ENCODE measurements at regions not wholly inside any gene's neighbourhood (a gene's known extent, or its start where the extent isn't known, plus 50 kb on each side); places are given as distances from the start of the nearest gene placed in this dataset.

DNA sequence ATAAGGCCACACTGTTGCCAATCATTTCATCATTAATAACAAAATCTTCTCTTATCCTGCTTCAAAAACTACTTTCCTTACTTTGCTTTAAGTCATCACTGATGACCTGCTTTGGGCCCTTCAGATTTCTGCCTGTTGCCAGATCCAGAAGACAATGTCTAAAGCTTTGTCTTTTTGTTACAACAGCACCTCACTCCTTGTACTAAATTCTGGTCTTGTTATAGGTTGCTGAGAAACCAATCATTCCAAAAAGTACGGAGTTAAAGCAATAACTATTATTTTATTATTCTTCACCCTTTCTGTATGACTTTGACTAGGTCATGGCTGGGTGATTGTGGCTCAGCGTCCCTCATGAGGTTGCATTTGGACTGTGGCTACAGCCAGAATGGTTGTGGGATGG lies 633.5 kb downstream of the PTPRU start:
- TF ChIP-seq, protein P1, sequence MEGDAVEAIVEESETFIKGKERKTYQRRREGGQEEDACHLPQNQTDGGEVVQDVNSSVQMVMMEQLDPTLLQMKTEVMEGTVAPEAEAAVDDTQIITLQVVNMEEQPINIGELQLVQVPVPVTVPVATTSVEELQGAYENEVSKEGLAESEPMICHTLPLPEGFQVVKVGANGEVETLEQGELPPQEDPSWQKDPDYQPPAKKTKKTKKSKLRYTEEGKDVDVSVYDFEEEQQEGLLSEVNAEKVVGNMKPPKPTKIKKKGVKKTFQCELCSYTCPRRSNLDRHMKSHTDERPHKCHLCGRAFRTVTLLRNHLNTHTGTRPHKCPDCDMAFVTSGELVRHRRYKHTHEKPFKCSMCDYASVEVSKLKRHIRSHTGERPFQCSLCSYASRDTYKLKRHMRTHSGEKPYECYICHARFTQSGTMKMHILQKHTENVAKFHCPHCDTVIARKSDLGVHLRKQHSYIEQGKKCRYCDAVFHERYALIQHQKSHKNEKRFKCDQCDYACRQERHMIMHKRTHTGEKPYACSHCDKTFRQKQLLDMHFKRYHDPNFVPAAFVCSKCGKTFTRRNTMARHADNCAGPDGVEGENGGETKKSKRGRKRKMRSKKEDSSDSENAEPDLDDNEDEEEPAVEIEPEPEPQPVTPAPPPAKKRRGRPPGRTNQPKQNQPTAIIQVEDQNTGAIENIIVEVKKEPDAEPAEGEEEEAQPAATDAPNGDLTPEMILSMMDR (IDR thresholded peaks at IDR 0.05), result no peak
- TF ChIP-seq EP300 (IDR thresholded peaks at IDR 0.05), result no peak

All from upper lobe of left lung (tissue), 4 donors.